Vagina (tissue), 2 donors: ENCODE measurements at regions not wholly inside any gene's neighbourhood (a gene's known extent, or its start where the extent isn't known, plus 50 kb on each side); places are given as distances from the start of the nearest gene placed in this dataset.

Source experiments
- DNase-seq, 2 donors: peaks; one replicate each; pipeline ENCODE4 v3.0.0-alpha.2; 2017; ENCODE audit errors: extremely low spot score in 2 of 2
- H3K27ac ChIP-seq: fragments of 200-600 bp; sonication (generic); one replicate; pipeline ENCODE4 v1.5.1; 2019
- H3K27me3 ChIP-seq: fragments of 200-600 bp; sonication (generic); one replicate; pipeline ENCODE4 v1.5.1; 2019
- H3K36me3 ChIP-seq, 2 donors: fragments of 200-600 bp; sonication (generic); one replicate each; pipeline ENCODE4 v1.5.1; 2017 to 2019
- H3K4me1 ChIP-seq: fragments of 200-600 bp; sonication (generic); one replicate; pipeline ENCODE4 v1.5.1; 2019
- H3K4me3 ChIP-seq, 2 donors: fragments of 200-600 bp; sonication (generic); 1 replicate in 1 of 2; 2 replicates in 1 of 2; pipeline ENCODE4 v1.5.1; 2016 to 2019
- H3K9me3 ChIP-seq: fragments of 200-600 bp; sonication (generic); one replicate; pipeline ENCODE4 v1.5.1; 2019
- CTCF ChIP-seq, 3 experiments: fragments of 450-650 bp in 2 of 3; fragments of 200-600 bp in 1 of 3; sonication (generic) in 1 of 3; IDR thresholded peaks; one replicate each; pipeline ENCODE4 v1.5.1; 2017 to 2019; ENCODE audit warnings: antibody characterized with exemption in 3 of 3, mild to moderate bottlenecking in 2 of 3, moderate library complexity in 2 of 3
- POLR2A ChIP-seq, 2 donors: fragments of 450-650 bp; IDR thresholded peaks; one replicate each; pipeline ENCODE4 v1.6.1; 2017; ENCODE audit warnings: antibody characterized with exemption in 2 of 2, mild to moderate bottlenecking in 2 of 2, moderate library complexity in 2 of 2
- POLR2AphosphoS5 ChIP-seq, 2 donors: sonication (generic); formaldehyde crosslinking; IDR thresholded peaks; one replicate each; pipeline ENCODE4 v1.9.0; 2017; ENCODE audit warnings: antibody characterized with exemption in 2 of 2, mild to moderate bottlenecking in 2 of 2, low read depth in 1 of 2; ENCODE audit not compliant: insufficient read depth in 1 of 2
- intact Hi-C: fragments of 100-400 bp; cut with DNase I; formaldehyde crosslinking; loops from one replicate; pipeline ENCODE4 v1.15.1; 2023

GRCh38 chr3:124597979-124598378 lies 132.3 kb upstream of the UMPS start:
- H3K4me1 ChIP-seq = peaks cover 15% of the 10 kb centered on the region
- DNase-seq = no peak
- H3K27me3 ChIP-seq = no peaks in the 10 kb centered on the region
- no peaks in the 10 kb centered on the region for H3K36me3 ChIP-seq
- no peak overlapping the region for H3K27ac ChIP-seq
- H3K4me3 ChIP-seq = no peak overlapping the region
- TF ChIP-seq POLR2AphosphoS5 (IDR thresholded peaks at IDR 0.05; ENCODE audit: insufficient read depth in 1 of 2, low read depth in 1 of 2) (no peak), POLR2A (IDR thresholded peaks at IDR 0.05) (no peak), CTCF (IDR thresholded peaks at IDR 0.05) (no peak)
- H3K9me3 ChIP-seq = no peaks in the 10 kb centered on the region
- intact Hi-C loops = no loop called here

GRCh38 chr3:124599147-124599765 lies 131.0 kb upstream of the UMPS start:
- Histone ChIP-seq H3K4me3 (no peak overlapping the region), H3K27ac (no peak overlapping the region), H3K9me3 (no peaks in the 10 kb centered on the region), H3K36me3 (no peaks in the 10 kb centered on the region), H3K4me1 (peaks cover 14% of the 10 kb centered on the region), H3K27me3 (no peaks in the 10 kb centered on the region)
- DNase-seq = no peak
- intact Hi-C loops = no loop called here
- no peak for TF ChIP-seq POLR2A (IDR thresholded peaks at IDR 0.05)
- no peak for TF ChIP-seq CTCF (IDR thresholded peaks at IDR 0.05)
- no peak for TF ChIP-seq POLR2AphosphoS5 (IDR thresholded peaks at IDR 0.05; ENCODE audit: insufficient read depth in 1 of 2, low read depth in 1 of 2)

GRCh38 chr3:124599779-124600693 lies 130.2 kb upstream of the UMPS start:
- peaks cover 14% of the 10 kb centered on the region for H3K4me1 ChIP-seq
- H3K27ac ChIP-seq = no peak overlapping the region
- TF ChIP-seq CTCF (IDR thresholded peaks at IDR 0.05) = no peak
- no peak for TF ChIP-seq POLR2AphosphoS5 (IDR thresholded peaks at IDR 0.05; ENCODE audit: insufficient read depth in 1 of 2, low read depth in 1 of 2)
- no peak for TF ChIP-seq POLR2A (IDR thresholded peaks at IDR 0.05)
- no peak for DNase-seq
- no peak overlapping the region for H3K4me3 ChIP-seq
- H3K9me3 ChIP-seq = no peaks in the 10 kb centered on the region
- no peaks in the 10 kb centered on the region for H3K36me3 ChIP-seq
- intact Hi-C loops = no loop called here
- H3K27me3 ChIP-seq = no peaks in the 10 kb centered on the region

GRCh38 chr3:124600765-124601164 lies 129.5 kb upstream of the UMPS start:
- intact Hi-C loops = no loop called here
- no peak overlapping the region for H3K27ac ChIP-seq
- peaks cover 14% of the 10 kb centered on the region for H3K4me1 ChIP-seq
- no peak for DNase-seq
- no peaks in the 10 kb centered on the region for H3K36me3 ChIP-seq
- no peak overlapping the region for H3K4me3 ChIP-seq
- TF ChIP-seq POLR2A (IDR thresholded peaks at IDR 0.05) (no peak), POLR2AphosphoS5 (IDR thresholded peaks at IDR 0.05; ENCODE audit: insufficient read depth in 1 of 2, low read depth in 1 of 2) (no peak), CTCF (IDR thresholded peaks at IDR 0.05) (no peak)
- H3K9me3 ChIP-seq = no peaks in the 10 kb centered on the region
- no peaks in the 10 kb centered on the region for H3K27me3 ChIP-seq

- no peaks in the 10 kb centered on the region for H3K9me3 ChIP-seq
- no peaks in the 10 kb centered on the region for H3K27me3 ChIP-seq
- H3K4me3 ChIP-seq = no peak overlapping the region
- no peak overlapping the region for H3K27ac ChIP-seq
- peaks cover 14% of the 10 kb centered on the region for H3K4me1 ChIP-seq
- no peaks in the 10 kb centered on the region for H3K36me3 ChIP-seq
- TF ChIP-seq CTCF (IDR thresholded peaks at IDR 0.05) (no peak), POLR2A (IDR thresholded peaks at IDR 0.05) (no peak), POLR2AphosphoS5 (IDR thresholded peaks at IDR 0.05; ENCODE audit: insufficient read depth in 1 of 2, low read depth in 1 of 2) (no peak)
- intact Hi-C loops = no loop called here
- DNase-seq = no peak
These were observed 129.1 kb upstream of the UMPS start for GRCh38 chr3:124601190-124601589.
